Retinal pigment epithelial cell (primary cell): ENCODE measurements at regions not wholly inside any gene's neighbourhood (a gene's known extent, or its start where the extent isn't known, plus 50 kb on each side); places are given as distances from the start of the nearest gene placed in this dataset.

Source experiments
- DNase-seq: peaks from one replicate; pipeline ENCODE4 v3.0.0-alpha.2; 2010; ENCODE audit warnings: low read depth
- H3K4me3 ChIP-seq: 2 replicates; pipeline ENCODE4 v1.5.1; 2011; ENCODE audit warnings: mild to moderate bottlenecking, low read length, control low read depth, moderate library complexity
- TF ChIP-seq, protein P1 (sequence below): conservative IDR thresholded peaks from 2 replicates; pipeline ENCODE4 v1.5.1; 2011; ENCODE audit warnings: low read depth, low read length, control low read depth, inconsistent platforms

DNA sequence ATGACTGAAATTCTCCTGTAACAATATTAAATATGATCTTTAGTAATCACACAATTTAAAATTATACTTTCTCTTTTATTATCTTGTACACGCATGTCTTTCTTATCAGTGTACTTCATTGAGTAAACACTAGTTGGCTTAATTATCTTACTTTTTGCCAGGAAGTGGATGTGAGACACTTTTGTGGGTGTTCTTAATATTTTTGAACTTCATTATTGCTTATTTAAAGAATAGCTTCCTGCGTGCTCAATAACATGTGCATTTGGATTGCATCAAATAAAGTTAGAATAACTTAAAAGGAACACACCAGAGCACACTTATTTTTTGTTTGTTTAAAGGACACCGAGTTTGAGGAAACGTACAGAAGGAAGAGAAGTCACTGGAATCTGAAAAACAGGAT, 128.5 kb upstream of the VEGFC start:
- DNase-seq = no peak
- H3K4me3 ChIP-seq = no peak overlapping the region
- TF ChIP-seq, protein P1, sequence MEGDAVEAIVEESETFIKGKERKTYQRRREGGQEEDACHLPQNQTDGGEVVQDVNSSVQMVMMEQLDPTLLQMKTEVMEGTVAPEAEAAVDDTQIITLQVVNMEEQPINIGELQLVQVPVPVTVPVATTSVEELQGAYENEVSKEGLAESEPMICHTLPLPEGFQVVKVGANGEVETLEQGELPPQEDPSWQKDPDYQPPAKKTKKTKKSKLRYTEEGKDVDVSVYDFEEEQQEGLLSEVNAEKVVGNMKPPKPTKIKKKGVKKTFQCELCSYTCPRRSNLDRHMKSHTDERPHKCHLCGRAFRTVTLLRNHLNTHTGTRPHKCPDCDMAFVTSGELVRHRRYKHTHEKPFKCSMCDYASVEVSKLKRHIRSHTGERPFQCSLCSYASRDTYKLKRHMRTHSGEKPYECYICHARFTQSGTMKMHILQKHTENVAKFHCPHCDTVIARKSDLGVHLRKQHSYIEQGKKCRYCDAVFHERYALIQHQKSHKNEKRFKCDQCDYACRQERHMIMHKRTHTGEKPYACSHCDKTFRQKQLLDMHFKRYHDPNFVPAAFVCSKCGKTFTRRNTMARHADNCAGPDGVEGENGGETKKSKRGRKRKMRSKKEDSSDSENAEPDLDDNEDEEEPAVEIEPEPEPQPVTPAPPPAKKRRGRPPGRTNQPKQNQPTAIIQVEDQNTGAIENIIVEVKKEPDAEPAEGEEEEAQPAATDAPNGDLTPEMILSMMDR = no peak

DNA sequence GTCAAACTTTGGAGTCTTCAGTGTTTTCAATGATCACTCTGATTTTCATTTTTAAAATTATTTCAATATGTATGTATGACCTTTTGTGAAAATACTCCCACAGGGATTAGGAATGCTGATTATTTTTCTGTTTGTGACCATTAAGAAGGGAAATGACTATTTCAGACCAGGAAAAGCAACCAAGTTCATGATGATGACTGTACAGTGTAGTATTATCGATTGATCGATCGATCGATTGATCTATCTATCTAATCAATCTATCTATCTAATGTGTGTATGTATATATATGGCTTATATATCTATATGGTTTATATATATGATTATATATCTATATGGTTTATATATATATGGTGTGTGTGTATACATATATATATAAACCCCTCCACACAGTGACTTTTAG, 131.5 kb upstream of the VEGFC start:
- TF ChIP-seq, protein P1 = no peak
- H3K4me3 ChIP-seq = no peak overlapping the region
- DNase-seq = no peak

DNA sequence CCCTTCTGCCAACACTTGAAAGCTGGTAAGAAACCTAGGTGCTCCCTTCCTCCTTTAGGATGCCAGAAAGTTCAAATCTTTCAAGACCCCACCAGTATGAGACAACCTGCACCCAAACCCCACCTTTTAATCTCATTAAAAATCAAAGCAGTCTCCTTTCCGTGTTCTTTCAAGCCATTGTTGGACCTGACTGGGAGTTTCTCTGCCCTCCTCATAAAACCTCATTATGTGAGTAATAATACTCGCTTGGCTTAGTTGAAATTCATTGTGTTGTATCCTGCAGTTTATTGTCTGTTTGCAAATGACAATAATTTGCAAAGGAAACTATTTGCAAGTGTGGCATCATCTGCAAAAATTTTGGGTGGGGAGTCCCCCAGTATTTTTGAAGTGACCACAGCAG, 133.2 kb upstream of the VEGFC start:
- no peak for DNase-seq
- TF ChIP-seq, protein P1 = no peak
- no peak overlapping the region for H3K4me3 ChIP-seq

DNA sequence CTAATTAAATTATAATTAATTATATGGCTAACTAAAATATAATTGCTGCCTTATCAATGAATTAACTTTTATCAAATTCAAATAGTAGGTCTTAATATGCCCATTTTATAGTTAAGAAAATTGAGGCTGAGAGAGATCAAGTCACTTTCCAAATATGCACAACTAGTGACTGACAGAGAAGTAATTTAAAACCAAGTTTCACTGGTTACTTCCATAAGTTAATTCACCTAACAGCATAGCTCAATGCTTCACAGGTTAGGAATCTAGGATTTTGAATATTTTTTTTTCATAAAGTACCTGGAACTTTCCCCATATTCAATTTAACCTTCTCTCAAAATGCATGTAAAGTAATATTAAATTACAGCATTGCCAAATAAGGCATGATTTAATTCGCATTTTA, 134.4 kb upstream of the VEGFC start:
- TF ChIP-seq, protein P1 = no peak
- no peak for DNase-seq
- H3K4me3 ChIP-seq = no peak overlapping the region

DNA sequence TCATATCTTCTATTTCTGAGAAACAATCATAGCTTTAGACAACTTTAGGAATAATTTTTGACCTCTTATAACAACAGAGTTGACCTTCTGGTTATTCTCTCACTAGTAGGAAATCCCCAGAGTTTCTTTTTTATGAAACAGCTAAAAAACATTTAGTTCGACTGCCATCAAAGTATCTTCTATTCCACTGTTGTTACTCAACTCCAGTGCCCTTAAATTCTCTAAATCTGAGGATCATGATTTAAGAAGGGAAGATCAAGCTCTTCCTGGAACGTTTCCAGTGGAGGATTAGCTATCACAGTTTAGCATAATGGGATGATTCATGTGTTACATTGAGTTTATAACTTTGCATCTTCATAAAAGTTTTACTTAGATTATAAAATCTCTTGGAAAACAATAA, 134.9 kb upstream of the VEGFC start:
- DNase-seq = peak; percentile 87
- H3K4me3 ChIP-seq = no peak overlapping the region
- TF ChIP-seq, protein P1 = no peak

DNA sequence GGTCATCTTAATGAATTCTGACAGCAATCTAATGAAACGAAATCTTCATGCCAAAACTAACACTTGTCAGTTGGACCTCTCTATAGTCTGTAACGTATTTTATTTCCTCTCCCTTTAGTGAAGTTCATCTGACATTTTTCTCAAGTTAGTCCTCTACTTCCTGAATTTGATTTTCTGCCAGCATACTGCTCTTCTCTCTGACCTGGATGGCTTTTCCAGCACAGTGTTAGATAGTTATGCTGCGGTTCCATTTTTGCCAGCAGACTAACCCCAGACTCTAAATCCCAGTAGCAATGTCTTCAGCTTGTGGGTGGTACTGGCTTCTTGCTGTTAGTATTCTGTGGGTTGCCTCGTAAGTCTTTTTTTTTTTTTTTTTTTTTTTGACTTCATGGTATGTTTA, 146.7 kb upstream of the VEGFC start:
- no peak overlapping the region for H3K4me3 ChIP-seq
- no peak for DNase-seq
- TF ChIP-seq, protein P1 = no peak

DNA sequence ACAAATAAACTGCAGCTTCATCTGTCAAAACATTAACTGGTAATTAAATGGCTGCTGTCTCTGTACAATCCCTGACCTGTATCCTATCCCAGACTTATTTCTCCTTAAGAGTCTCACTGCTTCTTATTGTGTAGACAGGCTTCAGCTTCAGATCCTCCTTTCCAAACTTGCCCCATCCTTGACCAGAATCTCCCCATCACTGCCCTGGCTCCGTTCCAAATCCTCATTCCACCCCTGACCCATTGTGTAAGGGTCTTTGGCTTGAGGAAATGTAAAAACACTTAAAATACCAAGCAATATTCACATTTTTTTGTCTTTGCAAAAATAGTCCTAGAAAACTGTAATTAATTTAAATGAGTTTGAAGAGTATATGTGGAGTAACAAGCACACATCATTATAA, 152.6 kb upstream of the VEGFC start:
- TF ChIP-seq, protein P1 = no peak
- DNase-seq = no peak
- no peak overlapping the region for H3K4me3 ChIP-seq
